Body of pancreas (tissue), 4 donors: ENCODE measurements at regions not wholly inside any gene's neighbourhood (a gene's known extent, or its start where the extent isn't known, plus 50 kb on each side); places are given as distances from the start of the nearest gene placed in this dataset.

Experiments
- POLR2A ChIP-seq, 3 donors: fragments of 450-650 bp; IDR thresholded peaks; one replicate each; pipeline ENCODE4 v1.6.1; 2016; ENCODE audit warnings: antibody characterized with exemption in 3 of 3, mild to moderate bottlenecking in 2 of 3
- TF ChIP-seq, protein P1 (sequence below), 7 experiments: fragments of 450-650 bp in 4 of 7; fragments of 200-600 bp in 3 of 7; sonication (generic) in 3 of 7; IDR thresholded peaks; one replicate each; pipeline ENCODE4 v1.5.1; 2016 to 2019; ENCODE audit warnings: antibody characterized with exemption in 7 of 7

DNA sequence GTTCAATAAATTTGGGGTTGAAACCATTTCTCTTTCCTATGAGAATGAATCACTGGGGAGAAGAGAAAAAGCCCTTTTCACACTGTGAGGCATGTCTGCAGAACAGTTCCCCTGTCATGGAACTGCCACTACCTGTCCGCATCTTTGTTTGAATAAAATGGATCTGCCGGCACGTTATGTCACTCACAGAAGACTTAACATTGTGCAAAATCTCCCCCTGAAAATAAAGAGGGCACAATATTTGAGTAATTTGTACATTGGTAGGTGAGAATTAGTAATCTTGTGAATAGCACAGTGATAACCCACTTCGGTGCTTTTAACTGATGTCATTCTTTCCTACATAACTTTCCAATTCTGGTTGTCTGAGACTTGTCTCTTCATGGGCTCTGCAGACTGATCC, 804.0 kb downstream of the C6orf118 start:
- TF ChIP-seq, protein P1, sequence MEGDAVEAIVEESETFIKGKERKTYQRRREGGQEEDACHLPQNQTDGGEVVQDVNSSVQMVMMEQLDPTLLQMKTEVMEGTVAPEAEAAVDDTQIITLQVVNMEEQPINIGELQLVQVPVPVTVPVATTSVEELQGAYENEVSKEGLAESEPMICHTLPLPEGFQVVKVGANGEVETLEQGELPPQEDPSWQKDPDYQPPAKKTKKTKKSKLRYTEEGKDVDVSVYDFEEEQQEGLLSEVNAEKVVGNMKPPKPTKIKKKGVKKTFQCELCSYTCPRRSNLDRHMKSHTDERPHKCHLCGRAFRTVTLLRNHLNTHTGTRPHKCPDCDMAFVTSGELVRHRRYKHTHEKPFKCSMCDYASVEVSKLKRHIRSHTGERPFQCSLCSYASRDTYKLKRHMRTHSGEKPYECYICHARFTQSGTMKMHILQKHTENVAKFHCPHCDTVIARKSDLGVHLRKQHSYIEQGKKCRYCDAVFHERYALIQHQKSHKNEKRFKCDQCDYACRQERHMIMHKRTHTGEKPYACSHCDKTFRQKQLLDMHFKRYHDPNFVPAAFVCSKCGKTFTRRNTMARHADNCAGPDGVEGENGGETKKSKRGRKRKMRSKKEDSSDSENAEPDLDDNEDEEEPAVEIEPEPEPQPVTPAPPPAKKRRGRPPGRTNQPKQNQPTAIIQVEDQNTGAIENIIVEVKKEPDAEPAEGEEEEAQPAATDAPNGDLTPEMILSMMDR (IDR thresholded peaks at IDR 0.05) = no peak
- TF ChIP-seq POLR2A (IDR thresholded peaks at IDR 0.05) = no peak
